ENCODE measurements at regions not wholly inside any gene's neighbourhood (a gene's known extent, or its start where the extent isn't known, plus 50 kb on each side); places are given as distances from the start of the nearest gene placed in this dataset.

DNA sequence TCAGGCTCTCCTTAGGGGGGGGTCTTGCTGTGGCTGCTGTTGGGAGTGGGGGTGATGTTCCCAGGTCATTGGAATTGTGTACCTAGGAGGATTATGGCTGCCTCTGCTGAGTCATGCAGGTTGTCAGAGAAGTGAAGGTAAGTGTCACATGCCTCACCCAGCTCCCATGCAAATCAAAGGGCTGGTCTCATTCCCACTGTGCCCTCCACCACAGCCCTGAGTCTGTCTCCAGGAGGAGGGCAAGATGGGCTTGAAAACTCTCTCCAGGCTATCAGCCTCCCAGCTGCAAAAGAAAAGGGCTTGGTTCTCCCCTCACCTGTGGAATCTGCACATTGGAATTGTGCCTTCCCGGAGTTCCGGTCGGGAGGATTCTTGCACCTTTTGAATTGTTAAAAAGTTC is 580.5 kb downstream of the NSUN3 start:
- TF ChIP-seq, protein P1, sequence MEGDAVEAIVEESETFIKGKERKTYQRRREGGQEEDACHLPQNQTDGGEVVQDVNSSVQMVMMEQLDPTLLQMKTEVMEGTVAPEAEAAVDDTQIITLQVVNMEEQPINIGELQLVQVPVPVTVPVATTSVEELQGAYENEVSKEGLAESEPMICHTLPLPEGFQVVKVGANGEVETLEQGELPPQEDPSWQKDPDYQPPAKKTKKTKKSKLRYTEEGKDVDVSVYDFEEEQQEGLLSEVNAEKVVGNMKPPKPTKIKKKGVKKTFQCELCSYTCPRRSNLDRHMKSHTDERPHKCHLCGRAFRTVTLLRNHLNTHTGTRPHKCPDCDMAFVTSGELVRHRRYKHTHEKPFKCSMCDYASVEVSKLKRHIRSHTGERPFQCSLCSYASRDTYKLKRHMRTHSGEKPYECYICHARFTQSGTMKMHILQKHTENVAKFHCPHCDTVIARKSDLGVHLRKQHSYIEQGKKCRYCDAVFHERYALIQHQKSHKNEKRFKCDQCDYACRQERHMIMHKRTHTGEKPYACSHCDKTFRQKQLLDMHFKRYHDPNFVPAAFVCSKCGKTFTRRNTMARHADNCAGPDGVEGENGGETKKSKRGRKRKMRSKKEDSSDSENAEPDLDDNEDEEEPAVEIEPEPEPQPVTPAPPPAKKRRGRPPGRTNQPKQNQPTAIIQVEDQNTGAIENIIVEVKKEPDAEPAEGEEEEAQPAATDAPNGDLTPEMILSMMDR (IDR thresholded peaks at IDR 0.05), result no peak
- TF ChIP-seq EP300 (IDR thresholded peaks at IDR 0.05; ENCODE audit: low read depth) (no peak), POLR2AphosphoS5 (IDR thresholded peaks at IDR 0.05) (no peak), POLR2A (IDR thresholded peaks at IDR 0.05) (no peak)

Measured in transverse colon (tissue), 4 donors.